ENCODE measurements at regions not wholly inside any gene's neighbourhood (a gene's known extent, or its start where the extent isn't known, plus 50 kb on each side); places are given as distances from the start of the nearest gene placed in this dataset.

GRCh38 chr11:122271137-122271536, 155.1 kb upstream of the BLID start:
- H3K27me3 ChIP-seq, result no peaks in the 10 kb centered on the region
- WGBS, 3 donors, result 78 to 89% (median 83%) methylated on average over 5 of the region's 5 CpGs
- no peaks in the 10 kb centered on the region for H3K4me1 ChIP-seq (ENCODE audit: insufficient read depth)
- H3K27ac ChIP-seq, result no peak overlapping the region
- intact Hi-C loops (cut with DNase I), result no loop called here
- H3K36me3 ChIP-seq, result no peaks in the 10 kb centered on the region
- no peaks in the 10 kb centered on the region for H3K9me3 ChIP-seq
- no peak for TF ChIP-seq EP300 (IDR thresholded peaks at IDR 0.05)
- no peak for TF ChIP-seq POLR2A (IDR thresholded peaks at IDR 0.05)
- no peak for TF ChIP-seq CTCF (IDR thresholded peaks at IDR 0.05)
- H3K4me3 ChIP-seq, result no peak overlapping the region
- no peak for DNase-seq

GRCh38 chr11:122270535-122270934, 154.5 kb upstream of the BLID start:
- Histone ChIP-seq H3K27ac (no peak overlapping the region), H3K4me1 (ENCODE audit: insufficient read depth) (no peaks in the 10 kb centered on the region), H3K36me3 (no peaks in the 10 kb centered on the region), H3K27me3 (no peaks in the 10 kb centered on the region), H3K4me3 (no peak overlapping the region), H3K9me3 (no peaks in the 10 kb centered on the region)
- 70 to 74% (median 72%) methylated on average over 3 of the region's 3 CpGs for whole genome bisulfite sequencing, 3 donors
- intact Hi-C loops (cut with DNase I), result no loop called here
- TF ChIP-seq CTCF (IDR thresholded peaks at IDR 0.05) (no peak), POLR2A (IDR thresholded peaks at IDR 0.05) (no peak), EP300 (IDR thresholded peaks at IDR 0.05) (no peak)
- no peak for DNase-seq

GRCh38 chr11:122269824-122270223, 153.8 kb upstream of the BLID start:
- Histone ChIP-seq H3K4me1 (ENCODE audit: insufficient read depth) (no peaks in the 10 kb centered on the region), H3K4me3 (no peak overlapping the region), H3K27me3 (no peaks in the 10 kb centered on the region), H3K27ac (no peak overlapping the region), H3K9me3 (no peaks in the 10 kb centered on the region), H3K36me3 (no peaks in the 10 kb centered on the region)
- TF ChIP-seq EP300 (IDR thresholded peaks at IDR 0.05) (no peak), POLR2A (IDR thresholded peaks at IDR 0.05) (no peak), CTCF (IDR thresholded peaks at IDR 0.05) (no peak)
- 84 to 91% (median 87%) methylated on average over 4 of the region's 4 CpGs for WGBS, 3 donors
- intact Hi-C loops (cut with DNase I), result no loop called here
- DNase-seq, result no peak

DNA sequence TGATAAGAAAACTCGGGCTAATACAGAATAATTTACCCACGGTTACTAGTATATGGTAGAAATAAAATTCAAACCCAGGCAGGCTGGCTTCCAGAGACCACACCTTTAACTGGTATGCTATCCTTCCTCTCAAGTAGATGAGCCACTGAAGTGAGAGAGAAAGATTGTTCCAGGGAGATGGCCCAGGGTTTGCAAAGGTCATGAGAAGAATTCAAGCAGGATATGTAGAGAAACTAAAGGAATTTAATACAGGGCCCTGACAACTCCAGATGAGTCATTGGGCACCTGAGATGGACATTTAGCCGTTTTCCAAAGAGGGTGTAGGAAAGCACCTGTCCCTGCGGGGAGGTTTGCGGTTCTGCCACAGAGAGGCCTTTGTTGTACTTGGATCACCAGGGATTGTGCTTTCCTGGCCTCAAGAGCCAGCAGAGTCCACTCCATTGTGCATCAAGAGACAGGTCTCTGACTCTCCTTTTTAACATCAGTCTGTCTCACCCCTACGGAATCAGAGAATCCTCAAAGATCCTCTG, 152.7 kb upstream of the BLID start:
- H3K36me3 ChIP-seq, result no peaks in the 10 kb centered on the region
- H3K9me3 ChIP-seq, result no peaks in the 10 kb centered on the region
- intact Hi-C loops (cut with DNase I), result no loop called here
- 85 to 88% (median 88%) methylated on average over 6 of the region's 6 CpGs for WGBS, 3 donors
- H3K4me1 ChIP-seq (ENCODE audit: insufficient read depth), result no peaks in the 10 kb centered on the region
- no peak overlapping the region for H3K27ac ChIP-seq
- H3K27me3 ChIP-seq, result no peaks in the 10 kb centered on the region
- TF ChIP-seq CTCF (IDR thresholded peaks at IDR 0.05) (no peak), EP300 (IDR thresholded peaks at IDR 0.05) (no peak), POLR2A (IDR thresholded peaks at IDR 0.05) (no peak)
- no peak overlapping the region for H3K4me3 ChIP-seq
- DNase-seq, result no peak

All from ovary (tissue), 7 donors.